ENCODE measurements at regions not wholly inside any gene's neighbourhood (a gene's known extent, or its start where the extent isn't known, plus 50 kb on each side); places are given as distances from the start of the nearest gene placed in this dataset.

- TF ChIP-seq CTCF (IDR thresholded peaks at IDR 0.05) (no peak), ZFX (IDR thresholded peaks at IDR 0.05; ENCODE audit: borderline replicate concordance) (no peak)
Observed at GRCh38 chr18:11251229-11251890, 102.0 kb upstream of the PIEZO2 start.

Data from 22Rv1 (cell line).